Neural crest cell (in vitro differentiated cells): ENCODE measurements at regions not wholly inside any gene's neighbourhood (a gene's known extent, or its start where the extent isn't known, plus 50 kb on each side); places are given as distances from the start of the nearest gene placed in this dataset.

ENCODE experiments used
- DNase-seq: peaks from one replicate; pipeline ENCODE4 v3.0.0; 2021; ENCODE audit warnings: low read depth, mixed read lengths, low spot score
- H3K27ac Mint-ChIP-seq: one replicate; pipeline ENCODE4 v1.8.0; 2021; ENCODE audit warnings: mild to moderate bottlenecking, mixed read lengths; ENCODE audit not compliant: unreplicated experiment
- H3K27me3 Mint-ChIP-seq: 2 replicates; pipeline ENCODE4 v1.8.0; 2021; ENCODE audit warnings: low read depth, mild to moderate bottlenecking, mixed read lengths
- H3K36me3 Mint-ChIP-seq: 2 replicates; pipeline ENCODE4 v1.8.0; 2021; ENCODE audit warnings: low read depth, mild to moderate bottlenecking, mixed read lengths
- H3K4me1 Mint-ChIP-seq: 2 replicates; pipeline ENCODE4 v1.8.0; 2021; ENCODE audit warnings: mixed read lengths
- H3K4me3 Mint-ChIP-seq: one replicate; pipeline ENCODE4 v1.8.0; 2021; ENCODE audit warnings: mild to moderate bottlenecking, mixed read lengths
- H3K9me3 Mint-ChIP-seq: 2 replicates; pipeline ENCODE4 v1.8.0; 2021; ENCODE audit warnings: mixed read lengths
- TF ChIP-seq, protein P1 (sequence below): fragments of 200-600 bp; sonication (generic); conservative IDR thresholded peaks from 2 replicates; pipeline ENCODE4 v1.5.0; 2021; ENCODE audit warnings: antibody characterized with exemption, mild to moderate bottlenecking

DNA sequence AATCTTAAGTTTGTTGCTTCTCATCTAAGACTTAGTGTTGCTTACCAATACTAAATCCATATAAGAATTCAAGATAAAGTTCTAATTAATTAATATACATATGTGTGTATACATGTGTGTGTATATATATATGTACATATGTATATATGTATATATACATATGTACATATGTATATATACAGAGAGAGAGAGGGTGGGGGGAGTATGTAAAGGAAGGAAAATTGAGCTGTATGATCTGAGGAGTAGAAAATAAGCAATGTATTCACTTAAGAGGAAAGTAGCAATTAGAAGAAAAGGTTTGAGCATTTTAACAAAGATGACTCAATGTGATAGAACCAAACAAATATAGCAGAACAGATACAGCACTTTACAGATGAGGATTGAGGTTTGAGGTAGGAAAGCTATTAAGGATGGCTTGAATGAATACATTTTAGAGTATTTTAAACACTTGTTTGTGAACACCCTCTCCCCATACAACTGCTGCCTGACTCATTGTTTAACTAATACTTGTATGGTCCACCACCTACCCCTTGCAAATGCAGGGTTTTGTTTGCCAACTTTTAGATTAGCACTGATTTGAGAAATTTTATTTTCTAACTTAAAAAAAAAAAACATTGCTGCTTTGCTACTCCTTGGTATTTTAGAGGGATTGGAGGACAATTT is 681.1 kb upstream of the CADM2 start:
- Mint-ChIP-seq H3K9me3 (peaks cover 5% of the 10 kb centered on the region), H3K27ac (no peak overlapping the region), H3K27me3 (no peaks in the 10 kb centered on the region), H3K36me3 (no peaks in the 10 kb centered on the region), H3K4me1 (no peaks in the 10 kb centered on the region), H3K4me3 (no peak overlapping the region)
- DNase-seq: no peak
- TF ChIP-seq, protein P1, sequence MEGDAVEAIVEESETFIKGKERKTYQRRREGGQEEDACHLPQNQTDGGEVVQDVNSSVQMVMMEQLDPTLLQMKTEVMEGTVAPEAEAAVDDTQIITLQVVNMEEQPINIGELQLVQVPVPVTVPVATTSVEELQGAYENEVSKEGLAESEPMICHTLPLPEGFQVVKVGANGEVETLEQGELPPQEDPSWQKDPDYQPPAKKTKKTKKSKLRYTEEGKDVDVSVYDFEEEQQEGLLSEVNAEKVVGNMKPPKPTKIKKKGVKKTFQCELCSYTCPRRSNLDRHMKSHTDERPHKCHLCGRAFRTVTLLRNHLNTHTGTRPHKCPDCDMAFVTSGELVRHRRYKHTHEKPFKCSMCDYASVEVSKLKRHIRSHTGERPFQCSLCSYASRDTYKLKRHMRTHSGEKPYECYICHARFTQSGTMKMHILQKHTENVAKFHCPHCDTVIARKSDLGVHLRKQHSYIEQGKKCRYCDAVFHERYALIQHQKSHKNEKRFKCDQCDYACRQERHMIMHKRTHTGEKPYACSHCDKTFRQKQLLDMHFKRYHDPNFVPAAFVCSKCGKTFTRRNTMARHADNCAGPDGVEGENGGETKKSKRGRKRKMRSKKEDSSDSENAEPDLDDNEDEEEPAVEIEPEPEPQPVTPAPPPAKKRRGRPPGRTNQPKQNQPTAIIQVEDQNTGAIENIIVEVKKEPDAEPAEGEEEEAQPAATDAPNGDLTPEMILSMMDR: no peak

DNA sequence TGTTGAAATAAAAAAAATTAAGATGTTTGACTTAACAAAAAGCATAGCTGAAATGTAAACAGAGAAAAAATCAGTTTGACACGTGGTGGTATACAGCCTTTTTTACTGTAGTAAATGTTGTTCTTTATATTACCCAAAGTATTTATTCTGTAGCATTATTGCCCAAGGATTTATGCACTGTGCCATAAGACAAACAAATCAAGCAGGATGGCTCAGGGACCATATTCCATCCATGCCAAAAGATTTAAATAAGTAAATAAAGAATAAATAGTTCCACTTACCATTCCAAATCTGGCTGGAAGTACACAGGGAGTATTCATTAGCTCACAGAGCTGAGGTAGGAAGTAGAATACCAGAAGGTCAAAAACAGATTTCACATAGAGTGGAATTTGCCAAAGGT is 666.7 kb upstream of the CADM2 start:
- Mint-ChIP-seq H3K4me3 (no peak overlapping the region), H3K27ac (no peak overlapping the region), H3K36me3 (no peaks in the 10 kb centered on the region), H3K27me3 (no peaks in the 10 kb centered on the region), H3K9me3 (no peaks in the 10 kb centered on the region), H3K4me1 (no peaks in the 10 kb centered on the region)
- no peak for DNase-seq
- TF ChIP-seq, protein P1: no peak

DNA sequence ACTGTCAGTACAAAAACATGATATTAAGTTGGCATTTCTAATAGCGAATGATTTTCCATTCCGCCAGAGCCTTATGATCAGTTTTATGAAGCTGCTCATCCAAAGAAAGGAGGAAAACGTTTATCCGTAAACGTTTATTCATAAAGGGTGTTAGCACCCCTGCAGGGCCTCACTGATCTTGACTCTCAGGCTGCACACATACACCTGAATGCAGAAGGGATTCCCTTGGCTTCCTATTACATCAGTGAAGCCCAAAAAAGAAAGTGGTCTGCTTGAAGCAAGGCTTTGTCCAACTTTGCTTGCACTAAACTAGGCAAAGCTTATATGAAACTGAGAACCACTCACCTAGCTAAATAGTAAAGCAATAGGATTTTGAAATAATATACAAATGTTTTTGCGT is 659.5 kb upstream of the CADM2 start:
- Mint-ChIP-seq H3K9me3 (no peaks in the 10 kb centered on the region), H3K4me1 (no peaks in the 10 kb centered on the region), H3K36me3 (no peaks in the 10 kb centered on the region), H3K27me3 (no peaks in the 10 kb centered on the region), H3K4me3 (no peak overlapping the region), H3K27ac (no peak overlapping the region)
- no peak for DNase-seq
- TF ChIP-seq, protein P1: no peak

DNA sequence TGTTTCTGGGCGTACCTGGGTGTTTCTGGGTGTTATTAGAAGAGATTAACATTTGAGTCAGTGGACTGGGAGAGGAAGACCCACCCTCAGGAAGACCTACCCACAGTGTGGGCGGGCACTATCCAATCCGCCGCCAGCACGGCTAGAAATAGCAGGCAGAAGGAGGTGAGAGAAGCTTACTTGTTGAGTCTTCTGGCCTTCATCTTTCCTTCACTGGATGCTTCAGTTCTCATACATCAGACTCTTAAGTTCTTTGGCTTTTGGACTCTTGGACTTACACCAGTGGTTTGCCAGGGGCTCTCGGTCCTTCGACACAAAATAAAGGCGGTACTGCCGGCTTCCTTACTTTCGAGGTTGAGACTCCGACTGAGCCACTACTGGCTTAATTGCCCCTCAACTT is 654.6 kb upstream of the CADM2 start:
- Mint-ChIP-seq H3K36me3 (no peaks in the 10 kb centered on the region), H3K27ac (no peak overlapping the region), H3K4me1 (no peaks in the 10 kb centered on the region), H3K9me3 (no peaks in the 10 kb centered on the region), H3K27me3 (no peaks in the 10 kb centered on the region), H3K4me3 (no peak overlapping the region)
- TF ChIP-seq, protein P1: no peak
- DNase-seq: no peak

DNA sequence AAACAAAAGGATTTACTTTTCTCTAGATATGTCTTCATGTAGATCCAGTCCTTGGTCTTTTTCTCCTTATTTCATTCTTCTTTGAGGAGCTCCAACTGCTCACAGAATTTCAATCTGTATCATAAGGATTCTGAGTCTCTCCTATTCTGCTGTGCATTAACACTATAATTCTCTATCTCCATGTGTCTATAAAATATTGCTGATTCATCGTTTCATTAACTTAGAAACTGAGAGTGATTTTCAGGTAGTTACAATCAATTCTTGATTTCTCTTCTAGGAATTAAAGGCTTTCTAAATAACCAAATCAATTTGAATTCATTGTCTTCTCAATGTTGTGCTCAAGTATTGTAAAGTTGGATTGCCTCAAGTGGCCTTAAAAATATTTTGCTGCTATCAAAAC is 651.5 kb upstream of the CADM2 start:
- no peak for DNase-seq
- TF ChIP-seq, protein P1: no peak
- H3K4me1 Mint-ChIP-seq: no peaks in the 10 kb centered on the region

DNA sequence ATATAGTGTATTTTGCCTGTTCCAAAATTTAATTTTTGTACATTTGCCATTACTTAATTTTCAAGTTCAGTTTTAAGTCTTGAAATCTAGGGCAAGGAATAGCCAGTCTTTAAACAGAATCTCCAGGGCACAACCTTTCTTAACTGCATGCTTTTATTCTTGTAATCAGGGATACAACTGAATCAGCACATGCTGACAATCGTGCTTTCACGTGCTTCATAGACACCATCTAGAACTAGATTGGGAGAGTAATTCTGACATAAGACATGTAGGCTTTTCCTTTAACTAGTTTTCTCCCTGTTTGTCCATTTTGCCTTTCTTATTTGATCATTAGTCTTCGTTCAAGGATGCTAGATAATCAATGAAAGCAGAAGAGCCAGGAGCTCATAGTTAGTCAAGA is 650.4 kb upstream of the CADM2 start:
- Mint-ChIP-seq H3K27ac (no peak overlapping the region), H3K4me3 (no peak overlapping the region), H3K27me3 (no peaks in the 10 kb centered on the region), H3K9me3 (no peaks in the 10 kb centered on the region), H3K4me1 (no peaks in the 10 kb centered on the region), H3K36me3 (no peaks in the 10 kb centered on the region)
- DNase-seq: no peak
- TF ChIP-seq, protein P1: no peak

More for the DNA sequence above, 651.5 kb upstream of the CADM2 start:
- H3K36me3 Mint-ChIP-seq: no peaks in the 10 kb centered on the region
- no peaks in the 10 kb centered on the region for H3K27me3 Mint-ChIP-seq
- H3K9me3 Mint-ChIP-seq: no peaks in the 10 kb centered on the region
- no peak overlapping the region for H3K27ac Mint-ChIP-seq
- no peak overlapping the region for H3K4me3 Mint-ChIP-seq
